GM18499 (cell line): ENCODE measurements at regions not wholly inside any gene's neighbourhood (a gene's known extent, or its start where the extent isn't known, plus 50 kb on each side); places are given as distances from the start of the nearest gene placed in this dataset.

Source experiments
- ATAC-seq: cut with Tn5 transposase; IDR thresholded peaks from one replicate; pipeline ENCODE4 v1.9.1; 2021; ENCODE audit warnings: moderate number of reproducible peaks; ENCODE audit not compliant: insufficient read depth, unreplicated experiment

DNA sequence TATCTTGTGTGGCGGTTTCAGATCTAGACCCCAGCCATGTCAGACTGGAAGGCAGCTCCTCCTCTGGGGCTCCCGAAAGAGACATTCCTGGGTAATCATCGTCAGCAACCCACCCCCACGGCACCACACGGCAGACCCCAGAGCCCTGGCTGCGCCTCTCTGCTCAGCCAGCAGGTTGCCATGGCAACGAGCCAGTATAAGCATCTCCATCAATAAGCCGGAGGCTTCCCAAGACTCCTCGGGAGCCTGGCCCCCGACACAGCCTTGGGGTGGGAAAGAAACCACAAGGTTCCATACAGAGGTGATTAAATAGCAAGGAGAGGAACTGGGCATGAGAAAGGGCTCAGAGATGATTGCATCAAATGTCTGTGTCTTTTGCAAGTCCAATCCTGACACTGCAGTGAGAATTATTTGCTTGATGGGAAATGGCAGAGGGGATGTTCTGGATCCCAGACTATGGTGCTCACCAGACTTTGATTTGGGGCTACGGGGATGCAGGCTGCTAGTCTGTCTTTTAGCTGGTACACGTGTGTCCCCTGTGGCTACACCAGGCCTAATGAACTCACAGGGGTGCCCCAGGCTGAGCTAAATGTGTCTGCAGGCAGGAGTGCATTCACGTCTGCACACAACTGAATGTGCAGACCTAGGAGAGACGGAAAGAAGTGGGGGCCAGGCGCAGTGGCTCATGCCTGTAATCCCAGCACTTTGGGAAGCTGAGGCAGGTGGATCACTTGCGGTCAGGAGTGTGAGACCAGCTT, 320.5 kb upstream of the TNRC6C start:
- no peak for ATAC-seq

GRCh38 chr17:77640252-77640651, 318.3 kb upstream of the TNRC6C start:
- no peak for ATAC-seq

DNA sequence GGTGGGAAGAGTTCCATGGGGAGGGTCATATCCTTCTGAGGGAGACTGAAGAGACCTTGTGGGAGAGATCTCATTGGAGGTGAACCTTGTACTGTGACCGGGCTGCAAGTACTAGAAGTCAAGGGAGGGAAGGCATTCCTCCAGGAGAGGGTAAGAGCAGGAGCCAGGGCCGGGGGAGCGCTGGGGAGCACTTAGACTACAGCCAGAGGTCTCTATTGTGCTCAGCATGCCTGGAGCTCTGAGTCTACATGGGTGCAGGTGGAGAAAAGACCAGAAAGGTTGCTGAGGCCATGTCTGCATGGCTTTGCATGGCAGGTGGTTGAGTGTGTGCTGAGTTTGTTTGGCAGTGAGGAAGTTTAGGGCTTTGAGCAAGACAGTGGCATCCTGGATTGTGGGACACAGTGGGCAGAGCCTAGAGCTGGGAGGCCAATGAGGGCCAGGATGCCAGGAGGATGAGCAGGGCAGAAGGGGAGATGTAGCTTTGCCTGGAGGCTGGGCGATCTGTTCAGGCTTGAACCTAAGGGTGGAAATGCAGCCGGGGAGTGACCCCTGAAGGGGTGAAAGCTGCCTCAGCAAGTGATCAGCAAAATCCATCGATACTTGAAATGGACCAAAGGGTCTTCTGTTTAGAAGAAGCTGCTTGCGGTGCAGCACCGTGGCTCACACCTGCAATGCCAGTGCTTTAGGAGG, 317.4 kb upstream of the TNRC6C start:
- ATAC-seq: no peak

- ATAC-seq: no peak
Measured at GRCh38 chr17:77641718-77642117, 316.8 kb upstream of the TNRC6C start.

- ATAC-seq: no peak
Measured at GRCh38 chr17:77644181-77645071, 314.1 kb upstream of the TNRC6C start.

DNA sequence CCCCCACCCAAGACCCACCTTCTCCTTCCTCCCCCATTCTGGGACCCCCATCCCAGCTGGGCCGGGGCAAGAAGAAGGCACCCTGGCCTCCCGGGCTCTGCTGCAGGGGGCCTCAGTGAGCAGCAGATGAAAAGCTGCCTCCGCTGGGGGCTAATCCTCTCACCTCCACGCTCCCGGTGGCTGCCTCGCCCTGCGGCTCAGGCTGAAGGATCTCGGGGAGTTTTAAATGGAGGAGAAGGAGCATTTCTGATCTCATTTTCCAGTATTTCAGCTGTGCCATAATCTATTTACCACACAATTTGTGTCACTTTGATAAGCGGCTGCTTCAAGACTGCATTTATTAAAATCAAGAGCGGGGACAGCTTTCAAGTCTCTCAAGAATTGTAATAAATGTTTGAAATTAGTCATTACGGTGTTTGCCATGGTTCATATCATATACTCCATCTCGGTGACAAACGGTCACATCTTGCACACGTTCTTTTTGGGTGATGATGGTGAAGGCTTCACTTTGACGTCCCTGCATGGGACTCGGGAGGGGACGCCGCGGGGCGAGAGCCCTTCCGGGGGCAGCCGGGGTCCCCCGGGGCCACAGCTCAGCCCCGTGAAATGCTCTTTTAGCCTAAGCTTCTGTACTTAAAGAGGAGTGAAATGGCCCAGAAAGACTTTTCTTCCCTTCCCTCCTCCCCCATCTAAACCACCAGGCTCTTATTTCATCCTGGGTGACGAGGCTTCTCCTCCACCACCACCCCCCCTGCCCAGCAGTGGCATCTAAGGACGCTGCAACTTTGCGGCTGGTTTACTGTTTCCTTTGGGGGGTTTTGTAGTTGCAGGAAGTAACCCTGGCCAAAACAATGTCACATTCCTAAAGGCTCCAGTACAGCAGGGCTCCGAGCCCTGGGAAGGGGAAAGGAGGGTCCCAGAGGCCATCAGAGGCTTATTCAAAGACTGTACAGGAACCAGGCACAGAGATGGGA, 313.1 kb upstream of the TNRC6C start:
- ATAC-seq: no peak

DNA sequence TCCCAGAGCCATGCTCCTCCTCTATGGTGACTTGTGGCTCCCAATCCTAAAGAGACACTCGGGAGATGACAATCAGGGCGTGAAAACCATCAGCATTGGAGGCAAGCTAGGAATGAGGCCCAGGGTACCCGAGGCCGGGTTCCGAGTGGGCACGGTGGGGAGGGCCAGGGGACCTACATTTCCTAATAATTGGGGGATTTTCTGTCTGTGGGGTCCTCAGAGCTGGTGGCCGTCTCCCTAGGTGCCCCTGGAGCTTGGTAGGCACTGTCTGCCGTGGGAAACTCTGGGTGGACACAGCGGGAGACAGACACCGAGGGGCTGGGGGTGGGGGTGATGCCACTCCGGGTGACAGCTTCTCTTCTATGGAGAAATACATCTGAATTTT, 312.5 kb upstream of the TNRC6C start:
- ATAC-seq: no peak

DNA sequence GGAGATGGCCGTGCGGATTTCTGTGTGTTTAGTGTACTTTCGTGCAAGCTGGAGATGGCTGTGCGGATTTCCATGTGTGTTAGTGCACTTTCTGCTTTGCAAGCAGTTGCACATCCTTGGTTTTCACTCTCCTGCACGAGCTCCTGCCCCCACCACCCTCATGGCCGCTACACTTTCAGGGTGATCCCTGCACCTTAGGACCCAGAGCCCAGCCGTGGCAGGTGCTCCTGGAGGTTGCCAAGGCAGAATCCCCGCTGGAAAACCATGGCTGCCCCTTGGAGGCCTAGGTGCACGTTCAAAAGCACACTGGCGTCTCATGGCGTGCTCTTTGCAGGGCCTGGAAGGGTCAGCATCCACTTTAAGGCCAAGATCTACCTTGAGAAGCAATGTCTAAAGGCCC, 311.0 kb upstream of the TNRC6C start:
- ATAC-seq: no peak

GRCh38 chr17:77649717-77650211, 308.7 kb upstream of the TNRC6C start:
- no peak for ATAC-seq

DNA sequence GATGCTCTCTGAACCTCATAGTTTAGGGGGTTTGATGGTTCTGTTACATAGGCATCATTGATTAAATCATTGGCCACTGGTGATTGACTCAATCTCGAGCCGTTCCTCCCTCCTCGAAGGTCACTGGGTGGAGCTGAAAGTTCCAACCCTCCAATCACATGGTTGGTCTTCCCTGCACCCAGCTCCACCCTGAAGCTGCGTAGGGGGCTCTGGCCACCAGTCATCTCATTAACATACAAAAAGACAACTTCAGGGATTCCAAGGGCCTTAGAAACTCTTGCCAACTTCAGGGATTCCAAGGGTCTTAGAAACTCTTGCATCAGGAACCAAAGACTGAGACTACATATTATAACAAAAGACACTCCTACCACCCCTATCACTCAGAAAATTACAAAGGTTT, 306.5 kb upstream of the TNRC6C start:
- ATAC-seq: no peak

GRCh38 chr17:77654296-77654695, 304.2 kb upstream of the TNRC6C start:
- no peak for ATAC-seq

DNA sequence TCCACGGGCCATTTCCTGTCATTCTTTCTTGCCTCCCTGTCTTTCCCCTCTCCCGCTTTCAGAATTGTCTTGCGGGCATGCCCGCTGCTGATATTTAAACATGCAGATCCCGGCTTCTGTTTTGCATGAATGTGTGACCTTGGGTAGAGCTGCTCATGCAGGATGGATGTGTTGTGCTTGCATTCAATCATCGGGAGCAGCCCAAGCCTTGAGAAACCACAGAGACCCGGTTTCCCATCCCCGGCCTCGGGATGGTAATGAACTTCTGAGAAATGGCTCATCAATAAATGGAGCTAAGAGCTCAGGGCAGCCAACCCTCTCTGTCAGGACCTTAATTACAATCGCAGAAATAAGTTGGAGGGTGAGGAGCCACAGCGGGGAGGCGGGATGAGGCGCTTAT, 303.7 kb upstream of the TNRC6C start:
- ATAC-seq: no peak

- ATAC-seq: no peak
Measured at GRCh38 chr17:77656054-77656453, 302.4 kb upstream of the TNRC6C start.

DNA sequence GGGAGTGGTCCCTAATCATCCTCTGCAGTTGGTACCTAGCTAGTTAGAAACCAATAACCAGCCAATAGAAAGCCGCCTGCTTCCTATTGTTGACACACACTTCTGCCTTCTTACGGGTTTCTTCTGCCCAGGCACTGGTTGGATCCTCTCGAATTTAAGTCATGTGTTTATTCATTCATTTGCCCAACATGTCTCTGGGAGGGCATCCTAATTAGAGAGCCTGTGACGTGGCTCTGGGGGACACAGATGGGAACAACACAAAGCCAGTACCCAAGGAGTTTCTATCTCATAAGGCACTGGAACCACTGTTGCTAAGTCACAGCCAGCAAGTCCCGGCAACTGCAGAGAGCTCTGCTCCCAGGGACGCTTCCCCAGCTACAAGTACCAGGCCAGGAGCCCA, 300.7 kb upstream of the TNRC6C start:
- no peak for ATAC-seq

DNA sequence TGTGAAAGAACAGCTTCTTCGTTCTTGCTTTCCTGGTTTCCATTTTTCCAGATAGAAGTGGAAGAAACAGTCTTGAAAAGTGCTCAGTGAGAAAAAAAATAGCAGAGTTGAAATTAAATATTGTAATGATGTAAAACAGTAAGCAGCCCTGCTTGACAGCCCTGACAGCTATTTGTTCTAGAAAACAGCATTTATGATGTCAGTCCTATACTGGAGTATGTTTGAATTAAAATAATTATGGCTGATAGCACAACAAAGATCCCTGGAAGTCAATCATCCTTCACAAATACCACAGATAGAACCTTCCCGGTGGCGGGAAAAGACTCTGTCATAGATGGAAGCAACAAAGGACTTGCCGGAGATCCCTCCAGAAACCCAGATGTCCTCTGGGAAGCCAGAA, 298.0 kb upstream of the TNRC6C start:
- no peak for ATAC-seq

- no peak for ATAC-seq
Measured at GRCh38 chr17:77662833-77663232, 295.7 kb upstream of the TNRC6C start.

GRCh38 chr17:77664097-77664729, 294.3 kb upstream of the TNRC6C start:
- no peak for ATAC-seq

DNA sequence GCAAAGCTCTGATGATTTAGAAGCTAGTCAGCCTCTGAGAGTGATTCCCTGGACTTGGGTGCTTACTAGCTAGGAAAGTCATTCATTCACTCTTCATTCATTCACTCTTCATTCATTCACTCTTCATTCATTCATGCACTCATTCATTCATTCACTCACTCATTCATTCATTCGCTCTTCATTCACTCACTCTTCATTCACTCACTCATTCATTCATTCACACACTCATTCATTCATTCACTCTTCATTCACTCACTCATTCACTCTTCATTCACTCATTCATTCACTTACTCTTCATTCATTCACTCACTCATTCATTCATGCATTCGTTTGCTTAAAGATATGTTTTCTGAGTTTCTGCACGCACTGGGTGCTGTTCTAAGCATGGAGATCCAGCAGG, 292.7 kb upstream of the TNRC6C start:
- no peak for ATAC-seq

DNA sequence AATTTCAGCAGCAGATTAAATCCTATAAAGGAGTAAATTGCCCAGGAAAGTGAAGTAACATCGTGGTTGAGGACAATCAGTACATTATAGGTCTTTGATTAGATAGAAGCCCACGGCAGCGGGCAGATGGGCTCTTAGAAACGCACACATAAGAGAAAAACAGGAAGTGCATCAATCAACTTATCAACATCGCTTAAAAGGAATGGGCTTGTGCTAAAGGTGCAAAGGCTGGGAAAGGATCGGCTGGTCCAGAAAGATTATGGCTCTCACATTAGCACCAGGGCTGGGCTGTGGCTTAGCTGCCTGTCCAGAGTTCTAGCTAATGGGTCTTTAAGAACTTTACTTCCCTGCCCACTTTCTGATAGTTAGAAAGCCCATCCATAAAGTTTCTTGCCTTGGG, 292.0 kb upstream of the TNRC6C start:
- ATAC-seq: no peak
